Activated naive CD8-positive, alpha-beta T cell treated with anti-CD3 and anti-CD28 coated beads for 36 hours (primary cell): ENCODE measurements at regions not wholly inside any gene's neighbourhood (a gene's known extent, or its start where the extent isn't known, plus 50 kb on each side); places are given as distances from the start of the nearest gene placed in this dataset.
"Not testable (repeated sequence)": the region's sequence is repeated elsewhere in the genome, so short reads cannot be mapped to it uniquely, and the experiment has no call there.

Source experiments
- DNase-seq: peaks from one replicate; pipeline ENCODE4 v3.0.0; 2021
- H3K27ac Mint-ChIP-seq: one replicate; pipeline ENCODE4 v1.8.0; 2022; ENCODE audit warnings: mild to moderate bottlenecking, moderate library complexity, mixed read lengths
- H3K27me3 Mint-ChIP-seq: one replicate; pipeline ENCODE4 v1.8.0; 2022; ENCODE audit warnings: mild to moderate bottlenecking, mixed read lengths
- H3K36me3 Mint-ChIP-seq: one replicate; pipeline ENCODE4 v1.8.0; 2021; ENCODE audit warnings: mild to moderate bottlenecking, mixed read lengths
- H3K4me1 Mint-ChIP-seq: one replicate; pipeline ENCODE4 v1.8.0; 2021; ENCODE audit warnings: mixed read lengths
- H3K4me3 Mint-ChIP-seq: one replicate; pipeline ENCODE4 v1.8.0; 2022; ENCODE audit warnings: mild to moderate bottlenecking, moderate library complexity, mixed read lengths
- H3K9me3 Mint-ChIP-seq: one replicate; pipeline ENCODE4 v1.8.0; 2022; ENCODE audit warnings: mixed read lengths

DNA sequence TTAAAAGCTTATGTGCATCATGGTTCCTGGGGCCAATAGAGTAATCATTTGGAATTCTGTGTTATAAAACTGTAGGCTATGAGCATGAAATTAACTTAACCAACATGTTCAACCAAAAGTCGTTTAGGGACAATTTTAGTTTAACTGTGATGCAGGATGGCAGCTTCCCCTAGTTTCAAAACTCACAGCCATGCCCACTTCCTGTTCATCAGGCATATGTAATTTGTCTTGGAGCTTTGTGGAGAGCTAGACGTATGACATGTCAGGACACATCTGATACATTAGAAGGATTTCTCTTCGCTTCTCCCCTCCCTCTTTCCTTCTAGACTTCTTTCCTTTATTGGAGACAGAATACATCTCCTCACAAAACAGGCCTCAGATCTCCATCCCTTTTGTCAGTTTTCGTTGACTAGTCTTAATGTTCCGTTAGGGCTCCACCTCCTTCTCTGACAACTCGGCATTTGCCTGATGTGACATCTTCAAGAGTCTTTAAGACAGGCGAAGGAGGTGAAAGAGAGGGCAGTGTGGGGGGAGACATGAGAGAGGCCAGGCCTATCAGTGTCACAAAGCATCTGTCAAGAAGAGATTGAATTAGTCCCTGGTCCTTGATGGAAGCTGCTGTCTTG lies 176.0 kb downstream of the MSX2 start:
- peaks cover 17% of the 10 kb centered on the region for H3K27me3 Mint-ChIP-seq
- H3K9me3 Mint-ChIP-seq, result no peaks in the 10 kb centered on the region
- no peak overlapping the region for H3K4me3 Mint-ChIP-seq
- no peak overlapping the region for H3K27ac Mint-ChIP-seq
- no peaks in the 10 kb centered on the region for H3K36me3 Mint-ChIP-seq
- no peaks in the 10 kb centered on the region for H3K4me1 Mint-ChIP-seq
- no peak for DNase-seq

DNA sequence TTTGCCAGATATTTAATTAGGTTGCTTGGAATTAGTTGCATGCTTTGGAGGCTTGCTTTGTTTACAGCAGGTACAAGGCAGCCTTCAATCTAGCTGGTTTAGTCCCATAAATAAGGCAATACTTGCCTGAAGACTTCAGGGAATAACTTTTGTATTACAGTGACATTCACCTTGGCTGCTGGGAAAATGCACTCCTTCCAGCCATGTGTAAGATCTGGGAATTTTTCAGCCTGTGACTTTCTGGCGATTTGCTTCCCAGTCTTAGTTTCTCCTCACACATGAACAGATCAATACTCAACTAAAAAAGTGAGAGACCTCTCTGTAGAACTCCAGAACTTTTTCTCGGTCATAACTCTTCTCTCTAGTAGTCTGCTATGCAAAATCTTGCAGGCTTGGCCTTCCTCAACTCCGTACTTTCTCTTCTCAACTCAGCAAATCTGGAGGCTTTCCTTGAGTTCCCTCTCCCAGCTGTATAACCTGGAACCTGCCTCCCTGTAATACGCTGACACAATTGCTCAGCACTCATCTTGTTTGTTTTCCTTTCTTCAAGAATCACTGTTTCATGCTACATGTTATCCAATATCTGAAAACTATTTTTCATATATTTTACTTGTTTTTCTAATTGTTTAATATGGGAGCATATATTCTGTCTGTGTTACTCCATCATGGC lies 173.0 kb downstream of the MSX2 start:
- DNase-seq, result no peak
- H3K4me1 Mint-ChIP-seq, result no peaks in the 10 kb centered on the region
- H3K36me3 Mint-ChIP-seq, result no peaks in the 10 kb centered on the region
- no peak overlapping the region for H3K4me3 Mint-ChIP-seq
- H3K27ac Mint-ChIP-seq, result no peak overlapping the region
- no peaks in the 10 kb centered on the region for H3K9me3 Mint-ChIP-seq
- peaks cover 9% of the 10 kb centered on the region for H3K27me3 Mint-ChIP-seq

GRCh38 chr5:174895360-174895759 lies 171.0 kb downstream of the MSX2 start:
- DNase-seq, result no peak
- Mint-ChIP-seq H3K4me3 (no peak overlapping the region), H3K27ac (no peak overlapping the region), H3K9me3 (peaks cover 7% of the 10 kb centered on the region), H3K27me3 (peaks cover 9% of the 10 kb centered on the region), H3K4me1 (no peaks in the 10 kb centered on the region), H3K36me3 (no peaks in the 10 kb centered on the region)

GRCh38 chr5:174892742-174893141 lies 168.4 kb downstream of the MSX2 start:
- Mint-ChIP-seq H3K9me3 (peaks cover 10% of the 10 kb centered on the region), H3K4me1 (no peaks in the 10 kb centered on the region), H3K27ac (no peak overlapping the region), H3K36me3 (no peaks in the 10 kb centered on the region), H3K4me3 (no peak overlapping the region), H3K27me3 (peaks cover 11% of the 10 kb centered on the region)
- no peak for DNase-seq

- H3K27ac Mint-ChIP-seq, H3K9me3 Mint-ChIP-seq, DNase-seq, H3K27me3 Mint-ChIP-seq, H3K36me3 Mint-ChIP-seq, H3K4me1 Mint-ChIP-seq, H3K4me3 Mint-ChIP-seq: not testable (repeated sequence)
Observed at GRCh38 chr5:174880412-174881200, 156.2 kb downstream of the MSX2 start.

GRCh38 chr5:174877987-174878386 lies 153.6 kb downstream of the MSX2 start:
- no peak overlapping the region for H3K27ac Mint-ChIP-seq
- H3K4me3 Mint-ChIP-seq, result no peak overlapping the region
- H3K4me1 Mint-ChIP-seq, result no peaks in the 10 kb centered on the region
- H3K9me3 Mint-ChIP-seq, result peaks cover 2% of the 10 kb centered on the region
- H3K36me3 Mint-ChIP-seq, result no peaks in the 10 kb centered on the region
- peaks cover 8% of the 10 kb centered on the region for H3K27me3 Mint-ChIP-seq
- no peak for DNase-seq

DNA sequence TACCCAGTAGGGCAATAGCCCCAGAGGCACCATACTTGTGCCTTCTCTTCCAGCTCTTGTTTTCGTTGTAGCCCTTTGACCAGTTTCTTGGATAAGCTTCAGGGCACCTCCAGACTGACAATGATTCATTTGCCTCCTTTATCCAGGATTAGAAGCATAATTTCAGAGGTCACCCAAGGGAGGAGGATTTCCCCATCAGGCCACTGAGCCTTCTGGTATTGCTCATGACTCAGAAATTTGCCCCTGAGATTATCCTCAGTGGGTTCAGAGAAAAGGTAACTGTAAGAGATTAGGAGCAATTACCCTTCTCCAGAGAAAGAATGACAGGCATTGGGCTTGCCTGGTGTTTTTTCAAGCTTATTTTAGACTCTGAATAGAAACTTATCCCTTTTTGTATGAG lies 147.9 kb downstream of the MSX2 start:
- no peak overlapping the region for H3K4me3 Mint-ChIP-seq
- H3K9me3 Mint-ChIP-seq, result no peaks in the 10 kb centered on the region
- DNase-seq, result no peak
- H3K27ac Mint-ChIP-seq, result no peak overlapping the region
- H3K36me3 Mint-ChIP-seq, result no peaks in the 10 kb centered on the region
- H3K4me1 Mint-ChIP-seq, result no peaks in the 10 kb centered on the region
- H3K27me3 Mint-ChIP-seq, result peaks cover 27% of the 10 kb centered on the region

DNA sequence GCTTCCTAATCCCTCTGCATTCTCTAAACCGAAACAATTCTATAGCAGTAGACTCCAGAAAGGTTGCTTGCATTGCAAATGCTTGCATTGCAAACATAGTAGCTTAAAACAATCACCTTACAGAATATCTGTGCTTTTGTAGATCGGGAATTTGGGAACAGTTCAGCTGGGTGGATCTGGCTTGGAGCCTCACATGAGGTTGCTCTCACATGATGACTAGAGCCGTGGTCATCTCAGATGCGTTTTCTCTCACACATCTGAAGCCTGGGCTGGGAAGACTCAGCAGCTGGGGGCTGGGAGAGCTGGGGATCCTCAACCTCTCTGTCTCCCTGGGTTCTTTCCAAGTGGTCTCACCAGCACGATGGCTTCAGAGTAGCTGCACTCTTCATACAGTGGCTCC lies 127.8 kb downstream of the MSX2 start:
- no peak overlapping the region for H3K27ac Mint-ChIP-seq
- H3K9me3 Mint-ChIP-seq, result no peaks in the 10 kb centered on the region
- no peaks in the 10 kb centered on the region for H3K27me3 Mint-ChIP-seq
- H3K4me3 Mint-ChIP-seq, result no peak overlapping the region
- no peaks in the 10 kb centered on the region for H3K36me3 Mint-ChIP-seq
- no peaks in the 10 kb centered on the region for H3K4me1 Mint-ChIP-seq
- no peak for DNase-seq

DNA sequence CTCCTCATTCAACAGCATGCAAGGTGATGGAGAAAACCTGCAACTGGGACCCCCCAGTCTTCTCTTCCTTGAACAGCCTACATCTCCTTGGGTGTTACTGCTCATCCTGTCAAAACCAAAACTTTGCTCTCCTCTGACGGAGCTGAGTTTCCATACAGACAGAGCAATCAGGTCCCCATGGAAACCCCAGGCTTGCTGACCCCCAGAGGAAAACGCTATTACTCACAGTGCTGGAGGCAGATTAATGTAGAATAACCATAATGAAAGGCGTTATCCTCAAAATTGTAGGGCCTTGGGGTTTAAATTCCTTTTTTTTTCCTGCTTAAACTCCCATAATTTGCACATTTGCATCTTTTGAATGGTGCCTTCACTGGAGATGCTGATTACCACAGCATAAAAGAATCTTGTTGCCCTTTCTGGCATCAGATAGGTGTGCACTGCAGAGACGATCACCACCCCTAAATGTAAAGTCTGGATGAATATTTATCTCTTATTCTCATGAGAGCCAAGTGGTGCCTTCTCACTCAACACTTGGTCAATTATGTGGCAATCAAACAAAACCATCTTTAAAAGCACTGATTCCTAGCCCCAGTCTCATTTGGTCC lies 126.3 kb downstream of the MSX2 start:
- Mint-ChIP-seq H3K4me1 (no peaks in the 10 kb centered on the region), H3K27me3 (no peaks in the 10 kb centered on the region), H3K4me3 (no peak overlapping the region), H3K36me3 (no peaks in the 10 kb centered on the region), H3K9me3 (no peaks in the 10 kb centered on the region), H3K27ac (no peak overlapping the region)
- DNase-seq, result no peak

- Mint-ChIP-seq H3K36me3 (no peaks in the 10 kb centered on the region), H3K4me1 (no peaks in the 10 kb centered on the region), H3K27ac (no peak overlapping the region), H3K4me3 (no peak overlapping the region), H3K27me3 (no peaks in the 10 kb centered on the region), H3K9me3 (no peaks in the 10 kb centered on the region)
- no peak for DNase-seq
Observed at GRCh38 chr5:174849426-174849825, 125.0 kb downstream of the MSX2 start.

- H3K27me3 Mint-ChIP-seq, result no peaks in the 10 kb centered on the region
- H3K9me3 Mint-ChIP-seq, result no peaks in the 10 kb centered on the region
- no peak overlapping the region for H3K27ac Mint-ChIP-seq
- no peaks in the 10 kb centered on the region for H3K36me3 Mint-ChIP-seq
- H3K4me1 Mint-ChIP-seq, result no peaks in the 10 kb centered on the region
- H3K4me3 Mint-ChIP-seq, result no peak overlapping the region
- no peak for DNase-seq
Observed at GRCh38 chr5:174844971-174845370, 120.6 kb downstream of the MSX2 start.

DNA sequence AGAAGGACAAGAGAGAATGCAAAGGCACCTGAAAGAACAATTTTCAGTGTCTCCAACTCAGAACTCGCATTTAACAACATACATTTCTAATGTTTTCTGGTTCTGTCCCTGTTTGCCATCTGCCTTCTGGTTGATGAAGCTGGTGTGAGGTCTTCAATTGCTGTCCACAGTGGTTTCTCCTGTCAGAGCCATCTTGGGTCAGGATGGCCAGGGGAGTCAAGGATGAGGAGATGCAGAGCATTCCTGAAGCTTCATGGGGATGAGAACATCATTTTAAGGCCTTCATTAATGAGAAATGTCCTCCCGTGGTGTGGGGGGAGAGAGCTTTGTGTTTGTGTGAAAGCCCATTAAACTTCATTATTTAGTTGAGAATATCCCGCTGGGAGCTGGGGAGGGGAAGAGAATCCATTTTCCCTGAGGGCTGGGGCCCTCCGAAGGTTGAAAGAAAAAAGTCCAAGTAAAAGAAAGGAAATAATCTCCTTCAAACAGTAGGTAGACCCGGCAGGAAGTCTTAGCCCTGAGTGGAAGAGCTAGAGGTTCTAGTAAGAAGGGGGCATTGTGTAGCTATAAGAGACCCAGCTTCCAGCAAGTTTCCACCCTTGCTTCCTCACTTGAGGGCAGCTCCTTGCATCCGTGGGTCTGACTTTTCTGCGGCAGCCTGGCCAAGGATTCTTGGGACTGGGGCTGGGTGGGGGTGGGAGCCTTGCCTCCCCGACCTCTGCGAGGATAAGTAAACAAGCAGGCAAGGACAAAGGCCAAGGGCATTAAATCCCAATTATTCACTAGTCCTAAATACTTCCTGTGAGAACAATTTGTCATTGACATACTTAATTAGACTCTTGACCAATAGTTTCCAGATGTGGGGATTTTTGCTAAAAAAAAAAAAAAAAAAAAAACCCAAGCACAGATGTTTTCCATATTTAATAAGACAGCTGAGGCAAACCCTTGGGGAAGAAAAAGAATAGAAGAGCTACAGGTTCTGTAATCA lies 119.2 kb downstream of the MSX2 start:
- Mint-ChIP-seq H3K27ac (no peak overlapping the region), H3K4me1 (no peaks in the 10 kb centered on the region), H3K36me3 (no peaks in the 10 kb centered on the region), H3K4me3 (no peak overlapping the region), H3K9me3 (no peaks in the 10 kb centered on the region), H3K27me3 (no peaks in the 10 kb centered on the region)
- no peak for DNase-seq

DNA sequence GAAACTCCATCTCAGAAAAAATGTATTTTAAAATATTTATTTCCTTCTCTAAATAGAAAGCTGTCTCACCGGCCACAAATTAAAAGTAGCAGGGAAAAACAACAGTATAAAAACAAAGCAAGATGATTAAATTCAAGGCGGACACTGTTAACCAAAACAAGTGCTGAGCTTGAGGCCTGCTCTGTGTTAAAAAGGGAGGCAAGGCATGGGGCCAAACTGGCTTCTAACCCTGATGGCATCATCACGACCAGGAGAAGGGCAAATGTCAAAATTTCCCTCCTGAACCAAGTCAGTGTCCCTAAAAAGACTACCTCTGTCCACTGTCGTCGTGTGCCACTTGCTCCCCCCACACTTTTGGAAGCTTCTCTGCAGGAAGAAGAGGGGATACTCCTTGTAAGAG lies 116.1 kb downstream of the MSX2 start:
- no peak for DNase-seq
- Mint-ChIP-seq H3K9me3 (no peaks in the 10 kb centered on the region), H3K36me3 (no peaks in the 10 kb centered on the region), H3K4me3 (no peak overlapping the region), H3K4me1 (no peaks in the 10 kb centered on the region), H3K27ac (no peak overlapping the region), H3K27me3 (no peaks in the 10 kb centered on the region)

DNA sequence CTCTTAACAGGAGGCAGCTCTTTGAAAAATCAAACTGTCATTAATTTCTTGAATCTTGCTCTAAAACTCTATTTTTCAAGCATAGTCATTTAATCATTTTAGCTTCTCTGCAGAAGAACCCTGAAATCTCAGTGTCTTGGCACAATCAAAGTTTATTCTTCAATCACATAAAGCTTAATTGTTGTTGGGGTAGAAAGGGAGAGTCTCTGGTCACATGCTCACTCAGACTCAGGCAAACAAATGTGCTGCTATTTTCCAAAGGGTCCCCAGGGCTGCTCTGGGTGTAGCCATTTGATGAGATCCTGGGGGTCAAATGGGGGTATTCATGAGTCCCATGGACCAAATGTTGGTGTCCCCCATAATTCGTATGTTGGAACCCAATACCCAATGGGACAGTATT lies 114.8 kb downstream of the MSX2 start:
- Mint-ChIP-seq H3K27ac (no peak overlapping the region), H3K27me3 (peaks cover 12% of the 10 kb centered on the region), H3K4me1 (no peaks in the 10 kb centered on the region), H3K36me3 (no peaks in the 10 kb centered on the region), H3K4me3 (no peak overlapping the region), H3K9me3 (no peaks in the 10 kb centered on the region)
- DNase-seq, result no peak
